H1 (cell line): ENCODE measurements at regions not wholly inside any gene's neighbourhood (a gene's known extent, or its start where the extent isn't known, plus 50 kb on each side); places are given as distances from the start of the nearest gene placed in this dataset.

Experiments used
- POU5F1 ChIP-seq: IDR thresholded peaks from 2 replicates; pipeline ENCODE4 v1.6.1; 2011; ENCODE audit warnings: low read depth, mild to moderate bottlenecking, low read length, moderate library complexity
- SP2 ChIP-seq: IDR thresholded peaks from 2 replicates; pipeline ENCODE4 v1.6.1; 2012; ENCODE audit warnings: mild to moderate bottlenecking, low read length, inconsistent platforms
- ZNF274 ChIP-seq: IDR thresholded peaks from 2 replicates; pipeline ENCODE4 v1.7.0; 2012; ENCODE audit warnings: low read length, borderline replicate concordance; ENCODE audit errors: extremely low read depth
- TF ChIP-seq, protein P1 (sequence below): IDR thresholded peaks from 2 replicates; pipeline ENCODE4 v1.6.1; 2012; ENCODE audit warnings: low read length, inconsistent platforms
- TF ChIP-seq, protein P2 (sequence below): fragments of 300-600 bp; sonication (generic); IDR thresholded peaks from 2 replicates; pipeline ENCODE4 v1.7.1; 2012; ENCODE audit warnings: low read length, moderate library complexity, mild to moderate bottlenecking, inconsistent platforms; ENCODE audit not compliant: insufficient replicate concordance

DNA sequence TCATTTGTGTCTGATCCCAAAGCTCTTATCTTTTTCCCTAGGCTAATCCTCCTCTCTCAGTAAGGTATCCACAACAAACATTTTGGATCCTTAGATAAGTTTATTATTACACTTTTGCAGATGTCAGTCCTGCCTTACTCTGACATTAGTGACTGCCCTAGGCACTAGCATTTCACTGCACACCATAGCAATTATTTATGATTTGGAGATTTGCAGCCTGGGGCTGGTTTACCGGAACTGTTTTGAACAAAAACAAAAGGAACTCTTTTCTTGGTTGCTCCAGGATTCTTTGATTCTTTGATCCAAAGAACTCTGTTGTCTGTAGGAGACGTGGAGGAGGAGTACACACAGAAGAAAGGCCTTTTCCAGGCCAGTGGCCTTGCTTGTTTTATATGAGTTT lies 80.4 kb downstream of the EDNRB start (continued):
- TF ChIP-seq SP2, result no peak
- TF ChIP-seq ZNF274, result no peak
- TF ChIP-seq, protein P1, sequence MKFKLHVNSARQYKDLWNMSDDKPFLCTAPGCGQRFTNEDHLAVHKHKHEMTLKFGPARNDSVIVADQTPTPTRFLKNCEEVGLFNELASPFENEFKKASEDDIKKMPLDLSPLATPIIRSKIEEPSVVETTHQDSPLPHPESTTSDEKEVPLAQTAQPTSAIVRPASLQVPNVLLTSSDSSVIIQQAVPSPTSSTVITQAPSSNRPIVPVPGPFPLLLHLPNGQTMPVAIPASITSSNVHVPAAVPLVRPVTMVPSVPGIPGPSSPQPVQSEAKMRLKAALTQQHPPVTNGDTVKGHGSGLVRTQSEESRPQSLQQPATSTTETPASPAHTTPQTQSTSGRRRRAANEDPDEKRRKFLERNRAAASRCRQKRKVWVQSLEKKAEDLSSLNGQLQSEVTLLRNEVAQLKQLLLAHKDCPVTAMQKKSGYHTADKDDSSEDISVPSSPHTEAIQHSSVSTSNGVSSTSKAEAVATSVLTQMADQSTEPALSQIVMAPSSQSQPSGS, result no peak
- TF ChIP-seq POU5F1, result no peak
- TF ChIP-seq, protein P2, sequence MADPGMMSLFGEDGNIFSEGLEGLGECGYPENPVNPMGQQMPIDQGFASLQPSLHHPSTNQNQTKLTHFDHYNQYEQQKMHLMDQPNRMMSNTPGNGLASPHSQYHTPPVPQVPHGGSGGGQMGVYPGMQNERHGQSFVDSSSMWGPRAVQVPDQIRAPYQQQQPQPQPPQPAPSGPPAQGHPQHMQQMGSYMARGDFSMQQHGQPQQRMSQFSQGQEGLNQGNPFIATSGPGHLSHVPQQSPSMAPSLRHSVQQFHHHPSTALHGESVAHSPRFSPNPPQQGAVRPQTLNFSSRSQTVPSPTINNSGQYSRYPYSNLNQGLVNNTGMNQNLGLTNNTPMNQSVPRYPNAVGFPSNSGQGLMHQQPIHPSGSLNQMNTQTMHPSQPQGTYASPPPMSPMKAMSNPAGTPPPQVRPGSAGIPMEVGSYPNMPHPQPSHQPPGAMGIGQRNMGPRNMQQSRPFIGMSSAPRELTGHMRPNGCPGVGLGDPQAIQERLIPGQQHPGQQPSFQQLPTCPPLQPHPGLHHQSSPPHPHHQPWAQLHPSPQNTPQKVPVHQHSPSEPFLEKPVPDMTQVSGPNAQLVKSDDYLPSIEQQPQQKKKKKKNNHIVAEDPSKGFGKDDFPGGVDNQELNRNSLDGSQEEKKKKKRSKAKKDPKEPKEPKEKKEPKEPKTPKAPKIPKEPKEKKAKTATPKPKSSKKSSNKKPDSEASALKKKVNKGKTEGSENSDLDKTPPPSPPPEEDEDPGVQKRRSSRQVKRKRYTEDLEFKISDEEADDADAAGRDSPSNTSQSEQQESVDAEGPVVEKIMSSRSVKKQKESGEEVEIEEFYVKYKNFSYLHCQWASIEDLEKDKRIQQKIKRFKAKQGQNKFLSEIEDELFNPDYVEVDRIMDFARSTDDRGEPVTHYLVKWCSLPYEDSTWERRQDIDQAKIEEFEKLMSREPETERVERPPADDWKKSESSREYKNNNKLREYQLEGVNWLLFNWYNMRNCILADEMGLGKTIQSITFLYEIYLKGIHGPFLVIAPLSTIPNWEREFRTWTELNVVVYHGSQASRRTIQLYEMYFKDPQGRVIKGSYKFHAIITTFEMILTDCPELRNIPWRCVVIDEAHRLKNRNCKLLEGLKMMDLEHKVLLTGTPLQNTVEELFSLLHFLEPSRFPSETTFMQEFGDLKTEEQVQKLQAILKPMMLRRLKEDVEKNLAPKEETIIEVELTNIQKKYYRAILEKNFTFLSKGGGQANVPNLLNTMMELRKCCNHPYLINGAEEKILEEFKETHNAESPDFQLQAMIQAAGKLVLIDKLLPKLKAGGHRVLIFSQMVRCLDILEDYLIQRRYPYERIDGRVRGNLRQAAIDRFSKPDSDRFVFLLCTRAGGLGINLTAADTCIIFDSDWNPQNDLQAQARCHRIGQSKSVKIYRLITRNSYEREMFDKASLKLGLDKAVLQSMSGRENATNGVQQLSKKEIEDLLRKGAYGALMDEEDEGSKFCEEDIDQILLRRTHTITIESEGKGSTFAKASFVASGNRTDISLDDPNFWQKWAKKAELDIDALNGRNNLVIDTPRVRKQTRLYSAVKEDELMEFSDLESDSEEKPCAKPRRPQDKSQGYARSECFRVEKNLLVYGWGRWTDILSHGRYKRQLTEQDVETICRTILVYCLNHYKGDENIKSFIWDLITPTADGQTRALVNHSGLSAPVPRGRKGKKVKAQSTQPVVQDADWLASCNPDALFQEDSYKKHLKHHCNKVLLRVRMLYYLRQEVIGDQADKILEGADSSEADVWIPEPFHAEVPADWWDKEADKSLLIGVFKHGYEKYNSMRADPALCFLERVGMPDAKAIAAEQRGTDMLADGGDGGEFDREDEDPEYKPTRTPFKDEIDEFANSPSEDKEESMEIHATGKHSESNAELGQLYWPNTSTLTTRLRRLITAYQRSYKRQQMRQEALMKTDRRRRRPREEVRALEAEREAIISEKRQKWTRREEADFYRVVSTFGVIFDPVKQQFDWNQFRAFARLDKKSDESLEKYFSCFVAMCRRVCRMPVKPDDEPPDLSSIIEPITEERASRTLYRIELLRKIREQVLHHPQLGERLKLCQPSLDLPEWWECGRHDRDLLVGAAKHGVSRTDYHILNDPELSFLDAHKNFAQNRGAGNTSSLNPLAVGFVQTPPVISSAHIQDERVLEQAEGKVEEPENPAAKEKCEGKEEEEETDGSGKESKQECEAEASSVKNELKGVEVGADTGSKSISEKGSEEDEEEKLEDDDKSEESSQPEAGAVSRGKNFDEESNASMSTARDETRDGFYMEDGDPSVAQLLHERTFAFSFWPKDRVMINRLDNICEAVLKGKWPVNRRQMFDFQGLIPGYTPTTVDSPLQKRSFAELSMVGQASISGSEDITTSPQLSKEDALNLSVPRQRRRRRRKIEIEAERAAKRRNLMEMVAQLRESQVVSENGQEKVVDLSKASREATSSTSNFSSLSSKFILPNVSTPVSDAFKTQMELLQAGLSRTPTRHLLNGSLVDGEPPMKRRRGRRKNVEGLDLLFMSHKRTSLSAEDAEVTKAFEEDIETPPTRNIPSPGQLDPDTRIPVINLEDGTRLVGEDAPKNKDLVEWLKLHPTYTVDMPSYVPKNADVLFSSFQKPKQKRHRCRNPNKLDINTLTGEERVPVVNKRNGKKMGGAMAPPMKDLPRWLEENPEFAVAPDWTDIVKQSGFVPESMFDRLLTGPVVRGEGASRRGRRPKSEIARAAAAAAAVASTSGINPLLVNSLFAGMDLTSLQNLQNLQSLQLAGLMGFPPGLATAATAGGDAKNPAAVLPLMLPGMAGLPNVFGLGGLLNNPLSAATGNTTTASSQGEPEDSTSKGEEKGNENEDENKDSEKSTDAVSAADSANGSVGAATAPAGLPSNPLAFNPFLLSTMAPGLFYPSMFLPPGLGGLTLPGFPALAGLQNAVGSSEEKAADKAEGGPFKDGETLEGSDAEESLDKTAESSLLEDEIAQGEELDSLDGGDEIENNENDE, result no peak
